ENCODE measurements at regions not wholly inside any gene's neighbourhood (a gene's known extent, or its start where the extent isn't known, plus 50 kb on each side); places are given as distances from the start of the nearest gene placed in this dataset.

DNA sequence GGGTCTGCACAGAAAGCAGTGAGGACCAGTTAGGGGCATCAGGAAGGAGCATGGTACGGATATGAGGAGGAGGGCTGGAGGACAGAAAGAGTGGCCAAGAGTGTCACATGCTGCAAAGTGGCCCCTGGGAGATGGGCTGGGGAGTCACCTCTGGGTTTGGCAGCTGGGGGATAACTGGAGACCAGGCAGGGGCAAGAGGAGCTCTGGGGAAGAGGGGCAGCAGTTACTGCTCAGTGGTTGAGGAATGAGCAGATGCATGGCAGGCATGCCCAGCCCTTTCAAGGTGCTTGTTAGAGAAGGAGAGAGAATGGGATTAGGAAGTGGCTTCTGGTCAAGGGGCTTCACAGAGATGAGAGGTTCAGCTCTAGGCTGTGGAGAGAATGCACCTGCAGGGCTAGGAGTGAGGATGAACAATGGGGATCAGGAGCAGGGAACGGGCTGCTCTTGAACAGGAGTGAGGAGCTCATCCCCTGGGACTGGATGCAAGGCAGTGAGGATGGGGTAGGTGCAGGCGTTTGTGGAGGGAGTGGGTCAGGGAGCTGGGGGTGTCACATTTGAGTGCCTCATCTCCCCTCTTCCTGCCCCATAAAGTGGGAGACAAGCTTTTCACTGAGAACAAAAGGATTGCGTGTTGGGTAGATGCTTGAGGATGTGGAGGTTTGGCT, 127.5 kb downstream of the PAPOLA start:
- H3K36me3 ChIP-seq (ENCODE audit: control insufficient read depth in 4 of 4, insufficient read depth in 3 of 4, low read depth in 1 of 4, low read length in 3 of 4), result no peaks in the 10 kb centered on the region
- TF ChIP-seq HNF4G (IDR thresholded peaks at IDR 0.05) (no peak), FOXA1 (IDR thresholded peaks at IDR 0.05) (no peak), EGR1 (IDR thresholded peaks at IDR 0.05; ENCODE audit: low read depth in 2 of 2) (no peak), SP1 (IDR thresholded peaks at IDR 0.05) (no peak), REST (IDR thresholded peaks at IDR 0.05) (no peak), FOXA2 (IDR thresholded peaks at IDR 0.05) (no peak), YY1 (IDR thresholded peaks at IDR 0.05) (no peak), GABPA (IDR thresholded peaks at IDR 0.05 in 1 of 2, conservative IDR thresholded peaks at IDR 0.05 in 1 of 2) (no peak), RXRA (IDR thresholded peaks at IDR 0.05) (no peak), TAF1 (conservative IDR thresholded peaks at IDR 0.05) (no peak), CTCF (IDR thresholded peaks at IDR 0.05; ENCODE audit: low read depth, low read length, missing input control) (no peak)
- TF ChIP-seq, protein P1, sequence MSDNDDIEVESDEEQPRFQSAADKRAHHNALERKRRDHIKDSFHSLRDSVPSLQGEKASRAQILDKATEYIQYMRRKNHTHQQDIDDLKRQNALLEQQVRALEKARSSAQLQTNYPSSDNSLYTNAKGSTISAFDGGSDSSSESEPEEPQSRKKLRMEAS (IDR thresholded peaks at IDR 0.05), result no peak
- TF ChIP-seq, protein P2, sequence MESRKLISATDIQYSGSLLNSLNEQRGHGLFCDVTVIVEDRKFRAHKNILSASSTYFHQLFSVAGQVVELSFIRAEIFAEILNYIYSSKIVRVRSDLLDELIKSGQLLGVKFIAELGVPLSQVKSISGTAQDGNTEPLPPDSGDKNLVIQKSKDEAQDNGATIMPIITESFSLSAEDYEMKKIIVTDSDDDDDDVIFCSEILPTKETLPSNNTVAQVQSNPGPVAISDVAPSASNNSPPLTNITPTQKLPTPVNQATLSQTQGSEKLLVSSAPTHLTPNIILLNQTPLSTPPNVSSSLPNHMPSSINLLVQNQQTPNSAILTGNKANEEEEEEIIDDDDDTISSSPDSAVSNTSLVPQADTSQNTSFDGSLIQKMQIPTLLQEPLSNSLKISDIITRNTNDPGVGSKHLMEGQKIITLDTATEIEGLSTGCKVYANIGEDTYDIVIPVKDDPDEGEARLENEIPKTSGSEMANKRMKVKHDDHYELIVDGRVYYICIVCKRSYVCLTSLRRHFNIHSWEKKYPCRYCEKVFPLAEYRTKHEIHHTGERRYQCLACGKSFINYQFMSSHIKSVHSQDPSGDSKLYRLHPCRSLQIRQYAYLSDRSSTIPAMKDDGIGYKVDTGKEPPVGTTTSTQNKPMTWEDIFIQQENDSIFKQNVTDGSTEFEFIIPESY (IDR thresholded peaks at IDR 0.05), result no peak
- TF ChIP-seq, protein P3, sequence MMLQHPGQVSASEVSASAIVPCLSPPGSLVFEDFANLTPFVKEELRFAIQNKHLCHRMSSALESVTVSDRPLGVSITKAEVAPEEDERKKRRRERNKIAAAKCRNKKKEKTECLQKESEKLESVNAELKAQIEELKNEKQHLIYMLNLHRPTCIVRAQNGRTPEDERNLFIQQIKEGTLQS (IDR thresholded peaks at IDR 0.05), result no peak
- peak; percentile 24 for DNase-seq (ENCODE audit: low spot score)

DNA sequence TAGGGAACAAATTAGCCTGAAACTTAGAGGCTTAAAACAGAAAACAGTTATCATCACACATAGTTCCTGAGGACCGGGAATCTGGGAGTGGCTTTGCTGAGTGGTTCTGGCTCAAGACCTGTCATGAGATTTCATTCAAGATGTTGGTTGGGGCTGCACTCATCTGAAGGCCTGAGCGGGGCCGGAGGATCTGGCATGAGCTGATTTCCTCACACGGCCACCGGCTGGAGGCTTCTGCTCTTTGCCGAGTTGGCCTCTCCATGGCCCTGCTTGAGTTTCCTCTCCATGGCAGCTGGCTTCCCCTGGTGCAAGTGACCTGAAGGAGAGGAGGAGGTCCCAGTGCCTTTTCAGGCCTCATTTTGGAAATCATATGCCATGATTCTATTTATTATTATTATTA, 128.1 kb downstream of the PAPOLA start:
- H3K36me3 ChIP-seq (ENCODE audit: control insufficient read depth in 4 of 4, insufficient read depth in 3 of 4, low read depth in 1 of 4, low read length in 3 of 4), result no peaks in the 10 kb centered on the region
- no peaks in the 10 kb centered on the region for H3K27me3 ChIP-seq (ENCODE audit: control insufficient read depth in 4 of 4, insufficient read depth in 4 of 4, low read length in 3 of 4)
- H3K27ac ChIP-seq (ENCODE audit: low read depth in 1 of 2, low read length in 2 of 2), result no peak overlapping the region
- H3K4me3 ChIP-seq (ENCODE audit: low read depth in 1 of 3, low read length in 3 of 3), result no peak overlapping the region
- H3K4me1 ChIP-seq (ENCODE audit: control insufficient read depth in 4 of 4, insufficient read depth in 4 of 4, low read length in 3 of 4), result no peaks in the 10 kb centered on the region
- H3K9me3 ChIP-seq (ENCODE audit: control insufficient read depth in 4 of 4, low read length in 3 of 4), result peaks cover 0 to 6% (median 0%) of the 10 kb centered on the region in 4 donors
- no peak overlapping the region for H3K9ac ChIP-seq (ENCODE audit: low read depth in 1 of 2, low read length in 2 of 2)
- WGBS, result 96% methylated on average over 6 of the region's 6 CpGs
- no peak for DNase-seq (ENCODE audit: low spot score)
- TF ChIP-seq, protein P2 (IDR thresholded peaks at IDR 0.05), result no peak
- TF ChIP-seq, protein P3 (IDR thresholded peaks at IDR 0.05), result no peak
- TF ChIP-seq RXRA (IDR thresholded peaks at IDR 0.05) (no peak), FOXA1 (IDR thresholded peaks at IDR 0.05) (no peak), CTCF (IDR thresholded peaks at IDR 0.05; ENCODE audit: low read depth, low read length, missing input control) (no peak), JUND (IDR thresholded peaks at IDR 0.05) (no peak), YY1 (IDR thresholded peaks at IDR 0.05) (no peak), EGR1 (IDR thresholded peaks at IDR 0.05; ENCODE audit: low read depth in 2 of 2) (no peak), GABPA (IDR thresholded peaks at IDR 0.05 in 1 of 2, conservative IDR thresholded peaks at IDR 0.05 in 1 of 2) (no peak), FOXA2 (IDR thresholded peaks at IDR 0.05) (no peak), HNF4G (IDR thresholded peaks at IDR 0.05) (no peak)
- TF ChIP-seq, protein P1 (IDR thresholded peaks at IDR 0.05), result no peak

More for the DNA sequence above, 127.5 kb downstream of the PAPOLA start:
- 59% methylated on average over 4 of the region's 4 CpGs for WGBS
- Histone ChIP-seq H3K4me3 (ENCODE audit: low read depth in 1 of 3, low read length in 3 of 3) (no peak overlapping the region), H3K4me1 (ENCODE audit: control insufficient read depth in 4 of 4, insufficient read depth in 4 of 4, low read length in 3 of 4) (no peaks in the 10 kb centered on the region), H3K27me3 (ENCODE audit: control insufficient read depth in 4 of 4, insufficient read depth in 4 of 4, low read length in 3 of 4) (no peaks in the 10 kb centered on the region), H3K27ac (ENCODE audit: low read depth in 1 of 2, low read length in 2 of 2) (no peak overlapping the region), H3K9ac (ENCODE audit: low read depth in 1 of 2, low read length in 2 of 2) (no peak overlapping the region), H3K9me3 (ENCODE audit: control insufficient read depth in 4 of 4, low read length in 3 of 4) (peaks cover 0 to 6% (median 0%) of the 10 kb centered on the region in 4 donors)
